ENCODE measurements at regions not wholly inside any gene's neighbourhood (a gene's known extent, or its start where the extent isn't known, plus 50 kb on each side); places are given as distances from the start of the nearest gene placed in this dataset.

GRCh38 chr6:105488516-105489215 lies 85.8 kb upstream of the PREP start:
- peak; percentile 23 for DNase-seq (ENCODE audit: low spot score)

GRCh38 chr6:105487040-105487790 lies 84.3 kb upstream of the PREP start:
- Histone ChIP-seq H3K79me2 (ENCODE audit: low read depth) (no peaks in the 10 kb centered on the region), H3K4me2 (no peak overlapping the region), H2AFZ (replicated peaks) (no peak overlapping the region), H3K27ac (no peak overlapping the region), H3K9me3 (ENCODE audit: low read depth) (no peaks in the 10 kb centered on the region), H3K36me3 (no peaks in the 10 kb centered on the region), H3K4me1 (peaks cover 24% of the 10 kb centered on the region), H3F3A (ENCODE audit: low read depth) (no peaks in the 10 kb centered on the region), H4K20me1 (ENCODE audit: low read depth) (no peaks in the 10 kb centered on the region), H3K9ac (no peak overlapping the region), H3K27me3 (no peaks in the 10 kb centered on the region), H3K4me3 (no peak overlapping the region)
- DNase-seq (ENCODE audit: low spot score), result no peak
- H3K36me3 Mint-ChIP-seq, result no peaks in the 10 kb centered on the region
- no peak overlapping the region for H3K4me3 Mint-ChIP-seq
- H3K27ac Mint-ChIP-seq, result no peak overlapping the region
- no peaks in the 10 kb centered on the region for H3K9me3 Mint-ChIP-seq
- H3K27me3 Mint-ChIP-seq (ENCODE audit: insufficient read depth, low read depth), result peaks cover 5% of the 10 kb centered on the region
- TF ChIP-seq, protein P1, sequence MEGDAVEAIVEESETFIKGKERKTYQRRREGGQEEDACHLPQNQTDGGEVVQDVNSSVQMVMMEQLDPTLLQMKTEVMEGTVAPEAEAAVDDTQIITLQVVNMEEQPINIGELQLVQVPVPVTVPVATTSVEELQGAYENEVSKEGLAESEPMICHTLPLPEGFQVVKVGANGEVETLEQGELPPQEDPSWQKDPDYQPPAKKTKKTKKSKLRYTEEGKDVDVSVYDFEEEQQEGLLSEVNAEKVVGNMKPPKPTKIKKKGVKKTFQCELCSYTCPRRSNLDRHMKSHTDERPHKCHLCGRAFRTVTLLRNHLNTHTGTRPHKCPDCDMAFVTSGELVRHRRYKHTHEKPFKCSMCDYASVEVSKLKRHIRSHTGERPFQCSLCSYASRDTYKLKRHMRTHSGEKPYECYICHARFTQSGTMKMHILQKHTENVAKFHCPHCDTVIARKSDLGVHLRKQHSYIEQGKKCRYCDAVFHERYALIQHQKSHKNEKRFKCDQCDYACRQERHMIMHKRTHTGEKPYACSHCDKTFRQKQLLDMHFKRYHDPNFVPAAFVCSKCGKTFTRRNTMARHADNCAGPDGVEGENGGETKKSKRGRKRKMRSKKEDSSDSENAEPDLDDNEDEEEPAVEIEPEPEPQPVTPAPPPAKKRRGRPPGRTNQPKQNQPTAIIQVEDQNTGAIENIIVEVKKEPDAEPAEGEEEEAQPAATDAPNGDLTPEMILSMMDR (IDR thresholded peaks at IDR 0.05), result no peak
- TF ChIP-seq EZH2phosphoT487 (IDR thresholded peaks at IDR 0.05) (no peak), EZH2 (IDR thresholded peaks at IDR 0.05) (no peak)
- peaks cover 15% of the 10 kb centered on the region for H3K4me1 Mint-ChIP-seq

More at GRCh38 chr6:105488516-105489215, 85.8 kb upstream of the PREP start:
- no peaks in the 10 kb centered on the region for H3K27me3 ChIP-seq
- H3K4me3 ChIP-seq, result no peak overlapping the region
- H3K9me3 ChIP-seq (ENCODE audit: low read depth), result no peaks in the 10 kb centered on the region
- no peaks in the 10 kb centered on the region for H3F3A ChIP-seq (ENCODE audit: low read depth)
- peaks cover 18% of the 10 kb centered on the region for H3K4me1 Mint-ChIP-seq
- no peaks in the 10 kb centered on the region for H3K36me3 Mint-ChIP-seq
- no peak for TF ChIP-seq EZH2 (IDR thresholded peaks at IDR 0.05)
- TF ChIP-seq EZH2phosphoT487 (IDR thresholded peaks at IDR 0.05), result no peak
- TF ChIP-seq, protein P1 (IDR thresholded peaks at IDR 0.05), result no peak
- H3K36me3 ChIP-seq, result no peaks in the 10 kb centered on the region
- H3K4me1 ChIP-seq, result peaks cover 31% of the 10 kb centered on the region
- H3K79me2 ChIP-seq (ENCODE audit: low read depth), result no peaks in the 10 kb centered on the region
- no peaks in the 10 kb centered on the region for H4K20me1 ChIP-seq (ENCODE audit: low read depth)
- H3K4me2 ChIP-seq, result no peak overlapping the region
- peaks cover 5% of the 10 kb centered on the region for H3K27me3 Mint-ChIP-seq (ENCODE audit: insufficient read depth, low read depth)
- H3K9me3 Mint-ChIP-seq, result no peaks in the 10 kb centered on the region
- H3K4me3 Mint-ChIP-seq, result no peak overlapping the region
- H2AFZ ChIP-seq (replicated peaks), result no peak overlapping the region
- H3K27ac Mint-ChIP-seq, result no peak overlapping the region
- H3K27ac ChIP-seq, result no peak overlapping the region
- no peak overlapping the region for H3K9ac ChIP-seq

DNA sequence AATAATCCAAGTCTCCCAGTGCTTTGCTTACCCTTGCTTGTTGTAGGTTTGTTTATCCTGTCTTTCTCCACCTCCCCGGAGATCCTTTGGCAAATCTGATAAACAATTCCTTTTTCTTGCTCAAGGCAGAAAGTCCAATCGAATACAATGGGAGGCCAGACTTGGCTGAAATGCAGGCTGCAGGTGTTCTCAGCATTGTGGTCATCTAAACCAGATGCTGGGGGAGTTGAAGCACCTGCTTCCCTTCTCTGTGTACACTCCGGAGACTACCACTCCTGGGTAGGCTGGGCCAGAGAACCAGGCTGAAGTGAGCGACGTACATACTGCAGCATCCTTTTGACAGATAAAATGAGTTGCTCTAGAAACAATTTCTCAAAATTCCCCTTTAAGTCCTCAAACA lies 82.6 kb upstream of the PREP start:
- H3K4me2 ChIP-seq, result peak overlapping the region; percentile 25
- H3K27me3 ChIP-seq, result no peaks in the 10 kb centered on the region
- no peak overlapping the region for H3K27ac ChIP-seq
- H3K9me3 ChIP-seq (ENCODE audit: low read depth), result no peaks in the 10 kb centered on the region
- no peak overlapping the region for H3K4me3 Mint-ChIP-seq
- no peaks in the 10 kb centered on the region for H3K9me3 Mint-ChIP-seq
- H3K4me1 ChIP-seq, result peaks cover 24% of the 10 kb centered on the region
- no peaks in the 10 kb centered on the region for H3F3A ChIP-seq (ENCODE audit: low read depth)
- no peaks in the 10 kb centered on the region for H3K79me2 ChIP-seq (ENCODE audit: low read depth)
- no peak overlapping the region for H3K9ac ChIP-seq
- DNase-seq (ENCODE audit: low spot score), result peak; percentile 29
- no peak overlapping the region for H3K27ac Mint-ChIP-seq
- H4K20me1 ChIP-seq (ENCODE audit: low read depth), result no peaks in the 10 kb centered on the region
- no peaks in the 10 kb centered on the region for H3K36me3 ChIP-seq
- TF ChIP-seq EZH2 (IDR thresholded peaks at IDR 0.05), result no peak
- no peak for TF ChIP-seq EZH2phosphoT487 (IDR thresholded peaks at IDR 0.05)
- TF ChIP-seq, protein P1 (IDR thresholded peaks at IDR 0.05), result no peak
- H3K4me1 Mint-ChIP-seq, result peaks cover 15% of the 10 kb centered on the region
- H2AFZ ChIP-seq (replicated peaks), result peak overlapping the region; percentile 27
- H3K36me3 Mint-ChIP-seq, result no peaks in the 10 kb centered on the region
- peaks cover 5% of the 10 kb centered on the region for H3K27me3 Mint-ChIP-seq (ENCODE audit: insufficient read depth, low read depth)
- no peak overlapping the region for H3K4me3 ChIP-seq

Data from neural progenitor cell (in vitro differentiated cells).